H1 (cell line): ENCODE measurements at regions not wholly inside any gene's neighbourhood (a gene's known extent, or its start where the extent isn't known, plus 50 kb on each side); places are given as distances from the start of the nearest gene placed in this dataset.

Experiments used
- MAX ChIP-seq: IDR thresholded peaks from 2 replicates; pipeline ENCODE4 v1.6.1; 2012; ENCODE audit warnings: inconsistent platforms

- TF ChIP-seq MAX = no peak
- TF ChIP-seq, all 59 proteins: peak for 0
Observed at GRCh38 chr6:156593127-156593526, 184.1 kb upstream of the ARID1B start (continued).
